ENCODE measurements at regions not wholly inside any gene's neighbourhood (a gene's known extent, or its start where the extent isn't known, plus 50 kb on each side); places are given as distances from the start of the nearest gene placed in this dataset.
"Not testable (repeated sequence)": the region's sequence is repeated elsewhere in the genome, so short reads cannot be mapped to it uniquely, and the experiment has no call there.

DNA sequence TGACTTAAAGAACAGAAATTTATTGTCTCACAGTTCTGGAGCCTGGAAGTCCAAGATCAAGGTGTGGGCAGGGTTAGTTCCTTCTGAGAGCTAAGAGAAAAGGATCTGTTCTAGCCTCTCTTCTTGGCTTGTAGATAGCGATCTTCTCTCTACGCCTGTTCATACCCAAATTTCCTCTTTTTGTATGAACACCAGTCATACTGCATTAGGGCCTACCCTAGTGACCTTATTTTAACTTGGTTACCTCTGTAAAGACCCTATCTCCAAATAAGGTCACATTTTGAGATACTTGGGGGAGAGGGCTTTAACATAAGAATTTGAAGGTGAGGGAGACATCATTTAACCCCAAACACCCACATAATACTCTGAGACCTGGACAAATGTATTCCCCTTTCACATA, 55.6 kb upstream of the SPP1 start:
- no peaks in the 10 kb centered on the region for H3K36me3 ChIP-seq (replicated peaks)
- H3K4me3 ChIP-seq (ENCODE audit: low read depth, low read length) = no peak overlapping the region
- TF ChIP-seq, protein P1, sequence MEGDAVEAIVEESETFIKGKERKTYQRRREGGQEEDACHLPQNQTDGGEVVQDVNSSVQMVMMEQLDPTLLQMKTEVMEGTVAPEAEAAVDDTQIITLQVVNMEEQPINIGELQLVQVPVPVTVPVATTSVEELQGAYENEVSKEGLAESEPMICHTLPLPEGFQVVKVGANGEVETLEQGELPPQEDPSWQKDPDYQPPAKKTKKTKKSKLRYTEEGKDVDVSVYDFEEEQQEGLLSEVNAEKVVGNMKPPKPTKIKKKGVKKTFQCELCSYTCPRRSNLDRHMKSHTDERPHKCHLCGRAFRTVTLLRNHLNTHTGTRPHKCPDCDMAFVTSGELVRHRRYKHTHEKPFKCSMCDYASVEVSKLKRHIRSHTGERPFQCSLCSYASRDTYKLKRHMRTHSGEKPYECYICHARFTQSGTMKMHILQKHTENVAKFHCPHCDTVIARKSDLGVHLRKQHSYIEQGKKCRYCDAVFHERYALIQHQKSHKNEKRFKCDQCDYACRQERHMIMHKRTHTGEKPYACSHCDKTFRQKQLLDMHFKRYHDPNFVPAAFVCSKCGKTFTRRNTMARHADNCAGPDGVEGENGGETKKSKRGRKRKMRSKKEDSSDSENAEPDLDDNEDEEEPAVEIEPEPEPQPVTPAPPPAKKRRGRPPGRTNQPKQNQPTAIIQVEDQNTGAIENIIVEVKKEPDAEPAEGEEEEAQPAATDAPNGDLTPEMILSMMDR (IDR thresholded peaks at IDR 0.05; ENCODE audit: low read depth, low read length, missing control alignments) = no peak
- H3K27me3 ChIP-seq (replicated peaks) = no peaks in the 10 kb centered on the region
- in situ Hi-C loops (cut with HindIII; ENCODE audit: low pct_ligation_motif_present, low sequenced_read_pairs) = no loop called here
- DNase-seq = no peak
- no peak overlapping the region for H3K27ac ChIP-seq

DNA sequence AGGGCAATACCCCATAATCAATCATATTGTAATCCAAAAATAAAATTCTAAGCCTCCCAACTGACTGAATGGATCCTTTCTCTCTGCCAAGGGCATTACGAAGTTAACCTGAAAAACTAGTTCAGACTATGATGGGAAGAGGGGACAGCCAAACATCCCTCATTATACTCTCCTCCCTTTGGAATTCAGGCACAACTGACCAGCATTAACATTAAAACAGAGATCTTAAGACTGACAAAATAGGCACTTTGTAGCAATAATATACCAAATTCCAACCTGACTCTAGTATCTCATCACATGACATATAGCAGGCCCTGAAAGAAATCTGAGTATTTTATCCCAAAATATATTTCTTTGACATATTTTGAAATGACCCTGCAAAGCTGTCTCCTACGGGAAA, 55.0 kb upstream of the SPP1 start:
- in situ Hi-C loops (cut with HindIII; ENCODE audit: low pct_ligation_motif_present, low sequenced_read_pairs) = no loop called here
- DNase-seq = no peak
- H3K36me3 ChIP-seq (replicated peaks) = no peaks in the 10 kb centered on the region
- H3K27ac ChIP-seq = no peak overlapping the region
- no peaks in the 10 kb centered on the region for H3K27me3 ChIP-seq (replicated peaks)
- TF ChIP-seq, protein P1 (IDR thresholded peaks at IDR 0.05; ENCODE audit: low read depth, low read length, missing control alignments) = no peak
- no peak overlapping the region for H3K4me3 ChIP-seq (ENCODE audit: low read depth, low read length)

DNA sequence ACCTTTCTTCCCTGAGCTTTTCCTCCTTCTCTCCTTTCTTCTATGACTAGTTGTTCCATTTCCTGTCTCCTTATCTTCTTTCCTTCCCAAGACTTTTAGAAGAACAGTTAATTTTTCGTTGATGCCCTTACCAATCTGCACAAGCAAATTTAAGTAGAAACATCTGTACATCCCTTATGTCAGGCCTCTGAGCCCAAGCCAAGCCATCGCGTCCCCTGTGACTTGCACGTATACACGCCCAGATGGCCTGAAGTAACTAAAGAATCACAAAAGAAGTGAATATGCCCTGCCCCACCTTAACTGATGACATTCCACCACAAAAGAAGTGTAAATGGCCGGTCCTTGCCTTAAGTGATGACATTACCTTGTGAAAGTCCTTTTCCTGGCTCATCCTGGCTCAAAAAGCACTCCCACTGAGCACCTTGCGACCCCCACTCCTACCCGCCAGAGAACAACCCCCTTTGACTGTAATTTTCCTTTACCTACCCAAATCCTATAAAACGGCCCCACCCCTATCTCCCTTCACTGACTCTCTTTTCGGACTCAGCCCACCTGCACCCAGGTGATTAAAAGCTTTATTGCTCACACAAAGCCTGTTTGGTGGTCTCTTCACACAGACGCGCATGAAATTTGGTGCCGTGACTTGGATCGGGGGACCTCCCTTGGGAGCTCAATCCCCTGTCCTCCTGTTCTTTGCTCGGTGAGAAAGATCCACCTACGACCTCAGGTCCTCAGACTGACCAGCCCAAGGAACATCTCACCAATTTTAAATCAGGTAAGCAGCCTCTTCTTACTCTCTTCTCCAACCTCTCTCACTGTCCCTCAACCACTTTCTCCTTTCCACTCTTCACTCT, 53.7 kb upstream of the SPP1 start:
- H3K27me3 ChIP-seq (replicated peaks); DNase-seq; H3K4me3 ChIP-seq (ENCODE audit: low read depth, low read length); in situ Hi-C loops (cut with HindIII; ENCODE audit: low pct_ligation_motif_present, low sequenced_read_pairs); H3K27ac ChIP-seq; H3K36me3 ChIP-seq (replicated peaks): not testable (repeated sequence)

DNA sequence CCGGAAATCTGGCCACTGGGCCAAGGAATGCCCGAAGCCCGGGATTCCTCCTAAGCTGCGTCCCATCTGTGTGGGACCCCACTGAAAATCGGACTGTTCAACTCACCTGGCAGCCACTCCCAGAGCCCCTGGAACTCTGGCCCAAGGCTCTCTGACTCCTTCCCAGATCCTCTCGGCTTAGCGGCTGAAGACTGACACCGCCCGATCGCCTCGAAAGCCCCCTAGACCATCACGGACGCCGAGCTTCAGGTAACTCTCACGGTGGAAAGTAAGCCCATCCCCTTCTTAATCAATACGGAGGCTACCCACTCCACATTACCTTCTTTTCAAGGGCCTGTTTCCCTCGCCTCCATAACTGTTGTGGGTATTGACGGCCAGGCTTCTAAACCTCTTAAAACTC, 51.4 kb upstream of the SPP1 start:
- H3K4me3 ChIP-seq (ENCODE audit: low read depth, low read length); H3K36me3 ChIP-seq (replicated peaks); DNase-seq; in situ Hi-C loops (cut with HindIII; ENCODE audit: low pct_ligation_motif_present, low sequenced_read_pairs); H3K27ac ChIP-seq; H3K27me3 ChIP-seq (replicated peaks): not testable (repeated sequence)
